H9 (cell line): ENCODE measurements at regions not wholly inside any gene's neighbourhood (a gene's known extent, or its start where the extent isn't known, plus 50 kb on each side); places are given as distances from the start of the nearest gene placed in this dataset.

Source experiments
- DNase-seq: peaks from one replicate; pipeline ENCODE4 v3.0.0-alpha.2; 2017
- H2AFZ ChIP-seq: one replicate; pipeline ENCODE4 v1.6.1; 2013; ENCODE audit warnings: mild to moderate bottlenecking, low read length, control low read depth, moderate library complexity
- H2AK5ac ChIP-seq: 2 replicates; pipeline ENCODE4 v1.6.1; 2013; ENCODE audit warnings: low read length, control low read depth, mixed read lengths; ENCODE audit not compliant: insufficient read length
- H2BK120ac ChIP-seq: one replicate; pipeline ENCODE4 v1.6.1; 2013; ENCODE audit warnings: low read depth, mild to moderate bottlenecking, low read length, control low read depth, inconsistent platforms; ENCODE audit not compliant: poor library complexity, severe bottlenecking
- H2BK12ac ChIP-seq: 2 replicates; pipeline ENCODE4 v1.6.1; 2013; ENCODE audit warnings: low read length, control low read depth, mixed read lengths, low read depth; ENCODE audit not compliant: insufficient read length
- H2BK15ac ChIP-seq: 2 replicates; pipeline ENCODE4 v1.6.1; 2013; ENCODE audit warnings: low read depth, low read length, control low read depth
- H2BK20ac ChIP-seq: one replicate; pipeline ENCODE4 v1.6.1; 2013; ENCODE audit warnings: low read depth, mild to moderate bottlenecking, low read length, control low read depth, inconsistent platforms; ENCODE audit not compliant: poor library complexity, severe bottlenecking
- H2BK5ac ChIP-seq: 2 replicates; pipeline ENCODE4 v1.6.1; 2013; ENCODE audit warnings: low read length, control low read depth, mixed read lengths; ENCODE audit not compliant: insufficient read length
- H3K14ac ChIP-seq: 2 replicates; pipeline ENCODE4 v1.6.1; 2013; ENCODE audit warnings: low read length, control low read depth; ENCODE audit not compliant: insufficient read depth
- H3K18ac ChIP-seq: 2 replicates; pipeline ENCODE4 v1.6.1; 2013; ENCODE audit warnings: low read depth, mild to moderate bottlenecking, mixed read lengths, low read length, control low read depth; ENCODE audit not compliant: insufficient read length
- H3K23ac ChIP-seq: 2 replicates; pipeline ENCODE4 v1.6.1; 2013; ENCODE audit warnings: low read length, control low read depth, mixed read lengths, low read depth; ENCODE audit not compliant: insufficient read length
- H3K23me2 ChIP-seq: 2 replicates; pipeline ENCODE4 v1.6.1; 2013; ENCODE audit warnings: low read depth, mild to moderate bottlenecking, mixed read lengths, low read length, control low read depth; ENCODE audit not compliant: insufficient read length, poor library complexity, severe bottlenecking
- H3K27ac ChIP-seq: 2 replicates; pipeline ENCODE4 v1.5.1; 2013; ENCODE audit warnings: low read length, control low read depth, mixed read lengths, low read depth; ENCODE audit not compliant: insufficient read length
- H3K27me3 ChIP-seq: 2 replicates; pipeline ENCODE4 v1.6.1; 2013; ENCODE audit warnings: low read length, control low read depth, inconsistent platforms; ENCODE audit not compliant: insufficient read depth
- H3K4ac ChIP-seq: 2 replicates; pipeline ENCODE4 v1.6.1; 2013; ENCODE audit warnings: low read depth, mild to moderate bottlenecking, control low read depth, inconsistent platforms, low read length, moderate library complexity
- H3K4me1 ChIP-seq: 2 replicates; pipeline ENCODE4 v1.6.1; 2013; ENCODE audit warnings: low read length, control low read depth, inconsistent platforms; ENCODE audit not compliant: insufficient read depth
- H3K4me2 ChIP-seq: 2 replicates; pipeline ENCODE4 v1.6.1; 2013; ENCODE audit warnings: low read length, control low read depth, mixed read lengths; ENCODE audit not compliant: insufficient read length, insufficient read depth
- H3K56ac ChIP-seq: 2 replicates; pipeline ENCODE4 v1.6.1; 2013; ENCODE audit warnings: low read depth, mild to moderate bottlenecking, mixed read lengths, low read length, control low read depth; ENCODE audit not compliant: insufficient read length
- H3K79me1 ChIP-seq: 2 replicates; pipeline ENCODE4 v1.6.1; 2013; ENCODE audit warnings: low read depth, mild to moderate bottlenecking, moderate library complexity, low read length, control low read depth, inconsistent platforms; ENCODE audit not compliant: insufficient read depth, poor library complexity, severe bottlenecking
- H3K79me2 ChIP-seq: 2 replicates; pipeline ENCODE4 v1.6.1; 2013; ENCODE audit warnings: low read length, control low read depth, inconsistent platforms; ENCODE audit not compliant: insufficient read depth
- H3K9ac ChIP-seq: 2 replicates; pipeline ENCODE4 v1.6.1; 2013; ENCODE audit warnings: low read length, control low read depth, mixed read lengths; ENCODE audit not compliant: insufficient read length; ENCODE audit errors: extremely low read depth
- H3K9me3 ChIP-seq: one replicate; pipeline ENCODE4 v1.6.1; 2013; ENCODE audit warnings: low read depth, low read length, inconsistent platforms; ENCODE audit not compliant: control insufficient read depth
- H3T11ph ChIP-seq: one replicate; pipeline ENCODE4 v1.6.1; 2013; ENCODE audit warnings: mild to moderate bottlenecking, low read length, control low read depth, inconsistent platforms
- H4K20me1 ChIP-seq: one replicate; pipeline ENCODE4 v1.6.1; 2013; ENCODE audit not compliant: control insufficient read depth, insufficient read length, insufficient read depth
- H4K5ac ChIP-seq: 2 replicates; pipeline ENCODE4 v1.6.1; 2013; ENCODE audit warnings: low read depth, mild to moderate bottlenecking, mixed read lengths, low read length, control low read depth; ENCODE audit not compliant: insufficient read length
- H4K8ac ChIP-seq: replicated peaks from 2 replicates; pipeline ENCODE4 v1.6.1; 2013; ENCODE audit warnings: low read length, control low read depth, mixed read lengths, low read depth; ENCODE audit not compliant: insufficient read length
- H4K91ac ChIP-seq: 2 replicates; pipeline ENCODE4 v1.6.1; 2013; ENCODE audit warnings: low read depth, mild to moderate bottlenecking, moderate library complexity, mixed read lengths, low read length, control low read depth; ENCODE audit not compliant: insufficient read length
- H3K27ac Mint-ChIP-seq, 3 experiments: 2 replicates in 2 of 3; 3 replicates in 1 of 3; pipeline ENCODE4 v1.8.0; 2020 to 2021; ENCODE audit warnings: mixed read lengths in 3 of 3, mild to moderate bottlenecking in 1 of 3, moderate library complexity in 1 of 3
- H3K27me3 Mint-ChIP-seq: 2 replicates; pipeline ENCODE4 v1.8.0; 2021; ENCODE audit warnings: low read depth, mild to moderate bottlenecking, moderate library complexity, mixed read lengths
- H3K36me3 Mint-ChIP-seq, 3 experiments: 2 replicates in 2 of 3; 3 replicates in 1 of 3; pipeline ENCODE4 v1.8.0; 2020 to 2021; ENCODE audit warnings: low read depth in 3 of 3, mixed read lengths in 3 of 3; ENCODE audit not compliant: insufficient read depth in 1 of 3
- H3K4me1 Mint-ChIP-seq, 2 experiments: 2 replicates each; pipeline ENCODE4 v1.8.0; 2020; ENCODE audit warnings: mixed read lengths in 2 of 2
- H3K4me3 Mint-ChIP-seq, 2 experiments: 2 replicates in 1 of 2; 3 replicates in 1 of 2; pipeline ENCODE4 v1.8.0; 2020 to 2021; ENCODE audit warnings: mild to moderate bottlenecking in 2 of 2, mixed read lengths in 2 of 2, moderate library complexity in 1 of 2
- H3K9me3 Mint-ChIP-seq, 2 experiments: 2 replicates in 1 of 2; 3 replicates in 1 of 2; pipeline ENCODE4 v1.8.0; 2020; ENCODE audit warnings: mild to moderate bottlenecking in 2 of 2, mixed read lengths in 2 of 2, moderate library complexity in 1 of 2
- CTCF ChIP-seq: fragments of 200-600 bp; sonication (generic); conservative IDR thresholded peaks from 3 replicates; pipeline ENCODE4 v1.8.0; 2021; ENCODE audit warnings: antibody characterized with exemption, mild to moderate bottlenecking
- WGBS: extraction: QIAGEN DNeasy Blood & Tissue Kit; methylation state at CpG from one replicate; pipeline ENCODE4 v1.1.7; 2013; ENCODE audit warnings: missing lambda C conversion rate, low lambda C conversion rate, mixed read lengths; ENCODE audit not compliant: insufficient read length; ENCODE audit errors: extremely low coverage; 5-methylcytosine and 5-hydroxymethylcytosine counted together

- H3K9me3 ChIP-seq = no peaks in the 10 kb centered on the region
- no peak for TF ChIP-seq CTCF
- no peaks in the 10 kb centered on the region for H3K79me2 ChIP-seq
- H3K36me3 Mint-ChIP-seq = no peaks in the 10 kb centered on the region; a peak in 2 of 7 replicates
- no peak overlapping the region for H2AFZ ChIP-seq
- no peak overlapping the region for H2BK5ac ChIP-seq
- no peak overlapping the region for H3K9ac ChIP-seq
- H3K14ac ChIP-seq = no peak overlapping the region
- no CpG with 5 or more reads among the region's 3 CpGs for WGBS
- H4K8ac ChIP-seq = no peak overlapping the region
- H3K79me1 ChIP-seq = no peaks in the 10 kb centered on the region
- no peak overlapping the region for H3K4ac ChIP-seq
- H3K27me3 Mint-ChIP-seq = no peaks in the 10 kb centered on the region
- no peak for DNase-seq
- no peak overlapping the region for H2BK120ac ChIP-seq
- H3K4me3 Mint-ChIP-seq = no peak overlapping the region
- no peak overlapping the region for H4K5ac ChIP-seq
- H3K27ac ChIP-seq = no peak overlapping the region
- no peaks in the 10 kb centered on the region for H3K27me3 ChIP-seq
- no peaks in the 10 kb centered on the region for H4K20me1 ChIP-seq
- H3K23me2 ChIP-seq = no peaks in the 10 kb centered on the region
- H3K18ac ChIP-seq = no peak overlapping the region
- peaks cover 0 to 2% of the 10 kb centered on the region in 2 experiments; a peak in 1 of 5 replicates for H3K9me3 Mint-ChIP-seq
- H3K4me2 ChIP-seq = no peak overlapping the region
- H3T11ph ChIP-seq = no peak overlapping the region
- no peak overlapping the region for H3K27ac Mint-ChIP-seq
- H2BK12ac ChIP-seq = no peak overlapping the region
- H3K4me1 ChIP-seq = no peaks in the 10 kb centered on the region; the same call in 1 of the 2 replicates
- peaks cover 7 to 8% of the 10 kb centered on the region in 2 experiments for H3K4me1 Mint-ChIP-seq
- no peak overlapping the region for H3K56ac ChIP-seq
- H2BK15ac ChIP-seq = no peak overlapping the region
- no peak overlapping the region for H2AK5ac ChIP-seq
- H2BK20ac ChIP-seq = no peak overlapping the region
- H4K91ac ChIP-seq = no peak overlapping the region
- no peak overlapping the region for H3K23ac ChIP-seq
Observed at GRCh38 chr4:123851521-123851920, 454.9 kb downstream of the SPRY1 start.
